ENCODE measurements at regions not wholly inside any gene's neighbourhood (a gene's known extent, or its start where the extent isn't known, plus 50 kb on each side); places are given as distances from the start of the nearest gene placed in this dataset.

GRCh38 chr5:4513381-4513780, 626.7 kb upstream of the ADAMTS16 start:
- 5% methylated on average over 4 of the region's 4 CpGs for WGBS (ENCODE audit: missing lambda C conversion rate)
- H3K27ac ChIP-seq = no peak overlapping the region
- no peaks in the 10 kb centered on the region for H3K9me3 ChIP-seq
- ATAC-seq (no peak), FAIRE-seq (no peak), DNase-seq (ENCODE audit: low read depth in 1 of 2, low spot score in 1 of 2) (no peak)
- H3K4me3 ChIP-seq = no peak overlapping the region
- ChIA-PET CTCF (no interaction called here), POLR2A (no interaction called here)
- no peaks in the 10 kb centered on the region for H3K4me1 ChIP-seq
- TF ChIP-seq CHD4 (IDR thresholded peaks at IDR 0.05; ENCODE audit: borderline replicate concordance) (no peak), CEBPB (IDR thresholded peaks at IDR 0.05) (no peak), JUN (IDR thresholded peaks at IDR 0.05) (no peak), NFE2L2 (conservative IDR thresholded peaks at IDR 0.05; ENCODE audit: low read length) (no peak), KDM5A (IDR thresholded peaks at IDR 0.05) (no peak), EHF (CRISPR knock-in tag; IDR thresholded peaks at IDR 0.05) (no peak), FOSB (CRISPR knock-in tag; IDR thresholded peaks at IDR 0.05) (no peak), EHMT2 (IDR thresholded peaks at IDR 0.05; ENCODE audit: low read depth) (no peak), GATA3 (IDR thresholded peaks at IDR 0.05; ENCODE audit: borderline replicate concordance) (no peak), NPAS2 (CRISPR knock-in tag; IDR thresholded peaks at IDR 0.05; ENCODE audit: borderline replicate concordance) (no peak), ATOH8 (CRISPR knock-in tag; IDR thresholded peaks at IDR 0.05; ENCODE audit: low read depth) (no peak), TFCP2L1 (CRISPR knock-in tag; IDR thresholded peaks at IDR 0.05) (no peak), RNF2 (IDR thresholded peaks at IDR 0.05; ENCODE audit: borderline replicate concordance, low read depth) (no peak)
- no peak overlapping the region for H3K4me2 ChIP-seq

DNA sequence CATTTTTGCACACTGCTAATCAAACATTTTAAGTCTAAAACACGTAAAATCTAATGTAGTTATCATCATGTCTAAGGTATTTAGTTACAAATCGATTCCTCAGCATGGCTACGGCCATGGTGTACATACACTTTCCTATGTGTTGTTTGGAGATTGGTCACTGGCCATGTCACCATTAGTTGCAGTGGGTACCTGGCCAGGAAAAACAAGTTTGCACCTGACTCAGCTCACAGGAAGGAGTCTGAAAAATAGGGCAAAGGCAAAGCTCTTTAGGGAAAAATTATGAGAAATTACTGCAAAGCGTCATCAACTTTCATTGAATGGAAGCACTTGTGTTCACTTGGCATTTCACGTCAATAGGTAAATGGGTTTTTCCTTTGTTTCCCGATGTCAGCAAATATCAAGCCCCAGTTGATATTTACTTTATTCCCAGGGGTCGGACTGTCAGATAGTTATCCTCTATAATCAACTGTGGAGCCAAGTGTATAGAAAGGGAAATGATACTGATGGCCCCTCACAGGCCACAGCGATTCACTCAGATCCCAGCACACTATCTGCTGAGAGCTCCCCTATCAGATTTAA, 626.0 kb upstream of the ADAMTS16 start:
- H3K27ac ChIP-seq = no peak overlapping the region
- DNase-seq (ENCODE audit: low read depth in 1 of 2, low spot score in 1 of 2) (no peak), FAIRE-seq (no peak), ATAC-seq (no peak)
- no peak overlapping the region for H3K4me2 ChIP-seq
- no peaks in the 10 kb centered on the region for H3K4me1 ChIP-seq
- TF ChIP-seq MAFK (IDR thresholded peaks at IDR 0.05; ENCODE audit: partially characterized antibody) (peak; percentile 53), NFE2L2 (conservative IDR thresholded peaks at IDR 0.05; ENCODE audit: low read length) (no peak), MAX (IDR thresholded peaks at IDR 0.05) (no peak)
- H3K4me3 ChIP-seq = no peak overlapping the region
- H3K9me3 ChIP-seq = no peaks in the 10 kb centered on the region
- CTCF ChIA-PET = no interaction called here
- WGBS (ENCODE audit: missing lambda C conversion rate) = 18% methylated on average over 8 of the region's 8 CpGs
- POLR2A ChIA-PET = no interaction called here

- no peak for TF ChIP-seq KDM1A (IDR thresholded peaks at IDR 0.05; ENCODE audit: low read depth)
- TF ChIP-seq POLR2A (IDR thresholded peaks at IDR 0.05; ENCODE audit: low read length) = no peak
- no peak for TF ChIP-seq ZC3H11A (IDR thresholded peaks at IDR 0.05)
- no peak for TF ChIP-seq MAZ (IDR thresholded peaks at IDR 0.05; ENCODE audit: borderline replicate concordance, low read depth, low read length)
- no peak for TF ChIP-seq HEYL (CRISPR knock-in tag; IDR thresholded peaks at IDR 0.05)
- no peak for TF ChIP-seq FOSB (CRISPR knock-in tag; IDR thresholded peaks at IDR 0.05)
- TF ChIP-seq, protein P1, sequence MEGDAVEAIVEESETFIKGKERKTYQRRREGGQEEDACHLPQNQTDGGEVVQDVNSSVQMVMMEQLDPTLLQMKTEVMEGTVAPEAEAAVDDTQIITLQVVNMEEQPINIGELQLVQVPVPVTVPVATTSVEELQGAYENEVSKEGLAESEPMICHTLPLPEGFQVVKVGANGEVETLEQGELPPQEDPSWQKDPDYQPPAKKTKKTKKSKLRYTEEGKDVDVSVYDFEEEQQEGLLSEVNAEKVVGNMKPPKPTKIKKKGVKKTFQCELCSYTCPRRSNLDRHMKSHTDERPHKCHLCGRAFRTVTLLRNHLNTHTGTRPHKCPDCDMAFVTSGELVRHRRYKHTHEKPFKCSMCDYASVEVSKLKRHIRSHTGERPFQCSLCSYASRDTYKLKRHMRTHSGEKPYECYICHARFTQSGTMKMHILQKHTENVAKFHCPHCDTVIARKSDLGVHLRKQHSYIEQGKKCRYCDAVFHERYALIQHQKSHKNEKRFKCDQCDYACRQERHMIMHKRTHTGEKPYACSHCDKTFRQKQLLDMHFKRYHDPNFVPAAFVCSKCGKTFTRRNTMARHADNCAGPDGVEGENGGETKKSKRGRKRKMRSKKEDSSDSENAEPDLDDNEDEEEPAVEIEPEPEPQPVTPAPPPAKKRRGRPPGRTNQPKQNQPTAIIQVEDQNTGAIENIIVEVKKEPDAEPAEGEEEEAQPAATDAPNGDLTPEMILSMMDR (IDR thresholded peaks at IDR 0.05) = no peak
- no peak for TF ChIP-seq NR3C1 (IDR thresholded peaks at IDR 0.05)
- no peak overlapping the region for H3K27ac ChIP-seq
- no peak overlapping the region for H3K4me3 ChIP-seq
- no peak for DNase-seq (ENCODE audit: low read depth in 1 of 2, low spot score in 1 of 2)
- no peaks in the 10 kb centered on the region for H3K4me1 ChIP-seq
- no peak for ATAC-seq
- POLR2A ChIA-PET = no interaction called here
- CTCF ChIA-PET = no interaction called here
- H3K9me3 ChIP-seq = no peaks in the 10 kb centered on the region
- no peak overlapping the region for H3K4me2 ChIP-seq
- WGBS (ENCODE audit: missing lambda C conversion rate) = 6% methylated on average over 10 of the region's 10 CpGs
- no peak for FAIRE-seq
Measured at GRCh38 chr5:4518903-4519672, 621.0 kb upstream of the ADAMTS16 start.
